GM12865 (cell line): ENCODE measurements at regions not wholly inside any gene's neighbourhood (a gene's known extent, or its start where the extent isn't known, plus 50 kb on each side); places are given as distances from the start of the nearest gene placed in this dataset.

ENCODE experiments used
- DNase-seq: peaks from one replicate; pipeline ENCODE4 v3.0.0; 2010; ENCODE audit warnings: low read depth
- H3K4me3 ChIP-seq: 2 replicates; pipeline ENCODE4 v1.5.1; 2011; ENCODE audit warnings: mild to moderate bottlenecking, low read depth, low read length, control low read depth
- TF ChIP-seq, protein P1 (sequence below): IDR thresholded peaks from 2 replicates; pipeline ENCODE4 v1.5.1; 2011; ENCODE audit warnings: low read length, control low read depth, low read depth, inconsistent platforms; ENCODE audit not compliant: insufficient read depth; ENCODE audit errors: missing control alignments

- TF ChIP-seq, protein P1, sequence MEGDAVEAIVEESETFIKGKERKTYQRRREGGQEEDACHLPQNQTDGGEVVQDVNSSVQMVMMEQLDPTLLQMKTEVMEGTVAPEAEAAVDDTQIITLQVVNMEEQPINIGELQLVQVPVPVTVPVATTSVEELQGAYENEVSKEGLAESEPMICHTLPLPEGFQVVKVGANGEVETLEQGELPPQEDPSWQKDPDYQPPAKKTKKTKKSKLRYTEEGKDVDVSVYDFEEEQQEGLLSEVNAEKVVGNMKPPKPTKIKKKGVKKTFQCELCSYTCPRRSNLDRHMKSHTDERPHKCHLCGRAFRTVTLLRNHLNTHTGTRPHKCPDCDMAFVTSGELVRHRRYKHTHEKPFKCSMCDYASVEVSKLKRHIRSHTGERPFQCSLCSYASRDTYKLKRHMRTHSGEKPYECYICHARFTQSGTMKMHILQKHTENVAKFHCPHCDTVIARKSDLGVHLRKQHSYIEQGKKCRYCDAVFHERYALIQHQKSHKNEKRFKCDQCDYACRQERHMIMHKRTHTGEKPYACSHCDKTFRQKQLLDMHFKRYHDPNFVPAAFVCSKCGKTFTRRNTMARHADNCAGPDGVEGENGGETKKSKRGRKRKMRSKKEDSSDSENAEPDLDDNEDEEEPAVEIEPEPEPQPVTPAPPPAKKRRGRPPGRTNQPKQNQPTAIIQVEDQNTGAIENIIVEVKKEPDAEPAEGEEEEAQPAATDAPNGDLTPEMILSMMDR, result no peak
- H3K4me3 ChIP-seq, result no peak overlapping the region
- DNase-seq, result no peak
Measured at GRCh38 chr12:105774037-105774436, 364.7 kb downstream of the NUAK1 start.

DNA sequence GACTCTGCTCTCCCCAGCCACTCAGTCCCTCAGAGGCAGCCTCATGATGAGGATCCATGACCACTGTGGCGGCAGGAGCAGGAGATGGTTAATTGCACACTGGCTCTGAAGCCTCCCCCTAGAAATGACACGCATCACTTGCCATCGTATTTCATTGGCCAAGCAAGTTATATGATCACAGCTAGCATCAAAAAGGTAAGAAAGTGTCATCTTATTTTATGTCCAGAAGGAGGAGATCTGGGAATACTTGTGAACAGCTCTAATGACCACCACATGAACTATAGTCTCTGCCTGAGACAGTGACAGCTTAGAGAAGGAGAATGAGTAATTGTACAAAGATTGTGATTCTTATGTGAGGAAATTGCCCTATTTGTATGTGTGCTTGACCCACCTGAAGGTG, 363.4 kb downstream of the NUAK1 start:
- TF ChIP-seq, protein P1, result no peak
- no peak overlapping the region for H3K4me3 ChIP-seq
- DNase-seq, result no peak

GRCh38 chr12:105783983-105784947, 354.5 kb downstream of the NUAK1 start:
- DNase-seq, result peak; percentile 38
- H3K4me3 ChIP-seq, result no peak overlapping the region

GRCh38 chr12:105793421-105793820, 345.3 kb downstream of the NUAK1 start:
- no peak overlapping the region for H3K4me3 ChIP-seq
- TF ChIP-seq, protein P1, result no peak

More at GRCh38 chr12:105783983-105784947, 354.5 kb downstream of the NUAK1 start:
- TF ChIP-seq, protein P1, result no peak

DNA sequence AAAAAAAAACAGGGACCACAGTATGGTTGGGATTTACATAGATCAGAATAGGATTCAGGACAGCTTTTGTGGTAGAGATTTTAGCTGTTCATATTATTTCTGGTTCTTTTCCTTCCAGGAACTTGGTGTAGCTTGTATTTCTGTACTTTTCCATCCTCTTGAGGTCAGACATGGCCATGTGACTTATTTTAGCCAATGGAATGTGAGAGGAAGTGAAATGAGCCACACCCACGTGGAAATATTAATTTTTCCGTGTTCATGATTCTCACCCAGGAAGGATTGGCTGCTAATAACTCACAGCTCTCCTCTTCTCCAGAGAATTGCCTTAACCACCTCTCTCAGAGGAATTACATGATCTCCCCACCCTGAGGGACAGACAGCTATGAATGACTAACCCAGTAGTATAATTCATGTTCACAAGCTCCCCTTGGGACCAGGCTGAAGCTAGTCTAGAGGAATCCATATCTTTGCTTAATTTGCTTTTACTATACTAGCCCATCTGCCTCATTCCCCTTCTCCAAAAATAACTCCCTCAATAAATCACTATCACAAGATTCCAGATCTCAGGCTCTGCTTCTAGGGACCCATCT, 340.4 kb downstream of the NUAK1 start:
- TF ChIP-seq, protein P1, result no peak
- no peak for DNase-seq
- no peak overlapping the region for H3K4me3 ChIP-seq

More at GRCh38 chr12:105793421-105793820, 345.3 kb downstream of the NUAK1 start:
- DNase-seq, result no peak

DNA sequence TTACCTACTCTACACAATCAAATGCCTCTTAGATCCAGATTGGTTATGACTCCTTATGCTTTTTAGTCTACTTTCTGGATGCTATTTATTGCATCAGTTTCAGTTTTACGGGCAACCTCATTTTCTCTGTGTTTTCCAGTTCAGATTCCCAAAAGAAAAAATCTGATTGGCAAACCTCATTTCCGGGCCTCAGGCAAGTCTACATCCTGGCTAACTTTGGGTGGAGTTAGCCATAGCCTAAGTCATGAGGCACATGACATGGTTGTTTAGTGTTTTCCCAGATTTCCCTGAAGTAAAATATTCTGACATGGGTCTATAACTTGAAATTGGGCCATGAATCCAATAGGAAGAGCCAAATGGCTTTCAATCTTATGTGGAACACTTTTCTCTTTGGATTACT, 339.7 kb downstream of the NUAK1 start:
- no peak overlapping the region for H3K4me3 ChIP-seq
- TF ChIP-seq, protein P1, result no peak
- no peak for DNase-seq
